ENCODE measurements at regions not wholly inside any gene's neighbourhood (a gene's known extent, or its start where the extent isn't known, plus 50 kb on each side); places are given as distances from the start of the nearest gene placed in this dataset.

- H3K4me1 ChIP-seq (ENCODE audit: control insufficient read depth, extremely low read depth, insufficient read depth, low read length) = no peaks in the 10 kb centered on the region
- no peak overlapping the region for H3K9ac ChIP-seq (ENCODE audit: control insufficient read depth, extremely low read depth, insufficient read depth, low read length)
- no peaks in the 10 kb centered on the region for H3K9me3 ChIP-seq (ENCODE audit: control insufficient read depth, low read depth, low read length)
- no peak overlapping the region for H2AFZ ChIP-seq (ENCODE audit: control insufficient read depth, low read length)
- DNase-seq (ENCODE audit: low read depth, low spot score) (no peak), FAIRE-seq (no peak)
- no peaks in the 10 kb centered on the region for H3K9me1 ChIP-seq (ENCODE audit: control insufficient read depth, extremely low read depth, insufficient read depth, low read length)
- H3K79me2 ChIP-seq (ENCODE audit: control insufficient read depth, insufficient read depth, low read length) = no peaks in the 10 kb centered on the region
- no peak overlapping the region for H3K27ac ChIP-seq (ENCODE audit: control insufficient read depth, insufficient read depth, low read length)
- no peak overlapping the region for H3K4me2 ChIP-seq (ENCODE audit: control insufficient read depth, extremely low read depth, insufficient read depth, low read depth, low read length)
- H3K36me3 ChIP-seq (ENCODE audit: control insufficient read depth in 2 of 2, extremely low read depth in 1 of 2, insufficient read depth in 2 of 2, low read length in 2 of 2) = no peaks in the 10 kb centered on the region
- H3K27me3 ChIP-seq (ENCODE audit: control insufficient read depth, extremely low read depth, insufficient read depth, low read length) = no peaks in the 10 kb centered on the region
- TF ChIP-seq CTCF (optimal IDR thresholded peaks at IDR 0.05 in 1 of 3, IDR thresholded peaks at IDR 0.05 in 1 of 3, conservative IDR thresholded peaks at IDR 0.05 in 1 of 3; ENCODE audit: extremely low read depth in 1 of 3, insufficient read depth in 2 of 3, low read length in 3 of 3) (no peak), EZH2 (IDR thresholded peaks at IDR 0.05; ENCODE audit: low read length) (no peak)
- H3K4me3 ChIP-seq (ENCODE audit: control insufficient read depth in 2 of 3, extremely low read depth in 1 of 3, insufficient read depth in 2 of 3, low read depth in 1 of 3, low read length in 3 of 3) = no peak overlapping the region
- H4K20me1 ChIP-seq (ENCODE audit: control insufficient read depth, extremely low read depth, insufficient read depth, low read length) = no peaks in the 10 kb centered on the region
- dilution Hi-C loops (cut with MboI; ENCODE audit: extremely low pct_ligation_motif_present, low sequenced_read_pairs) = no loop called here
Measured at GRCh38 chr15:29532296-29532695, 262.7 kb upstream of the NSMCE3 start.

- FAIRE-seq = no peak
- dilution Hi-C loops (cut with MboI; ENCODE audit: extremely low pct_ligation_motif_present, low sequenced_read_pairs) = no loop called here
Measured at GRCh38 chr15:29530966-29531365, 261.3 kb upstream of the NSMCE3 start.

More at GRCh38 chr15:29530966-29531365, 261.3 kb upstream of the NSMCE3 start:
- Histone ChIP-seq H3K9ac (ENCODE audit: control insufficient read depth, extremely low read depth, insufficient read depth, low read length) (no peak overlapping the region), H3K79me2 (ENCODE audit: control insufficient read depth, insufficient read depth, low read length) (no peaks in the 10 kb centered on the region), H3K4me2 (ENCODE audit: control insufficient read depth, extremely low read depth, insufficient read depth, low read depth, low read length) (no peak overlapping the region), H4K20me1 (ENCODE audit: control insufficient read depth, extremely low read depth, insufficient read depth, low read length) (no peaks in the 10 kb centered on the region), H3K4me1 (ENCODE audit: control insufficient read depth, extremely low read depth, insufficient read depth, low read length) (no peaks in the 10 kb centered on the region), H3K9me1 (ENCODE audit: control insufficient read depth, extremely low read depth, insufficient read depth, low read length) (no peaks in the 10 kb centered on the region), H3K9me3 (ENCODE audit: control insufficient read depth, low read depth, low read length) (no peaks in the 10 kb centered on the region), H3K4me3 (ENCODE audit: control insufficient read depth in 2 of 3, extremely low read depth in 1 of 3, insufficient read depth in 2 of 3, low read depth in 1 of 3, low read length in 3 of 3) (no peak overlapping the region), H2AFZ (ENCODE audit: control insufficient read depth, low read length) (no peak overlapping the region), H3K27ac (ENCODE audit: control insufficient read depth, insufficient read depth, low read length) (no peak overlapping the region), H3K27me3 (ENCODE audit: control insufficient read depth, extremely low read depth, insufficient read depth, low read length) (no peaks in the 10 kb centered on the region), H3K36me3 (ENCODE audit: control insufficient read depth in 2 of 2, extremely low read depth in 1 of 2, insufficient read depth in 2 of 2, low read length in 2 of 2) (no peaks in the 10 kb centered on the region)
- TF ChIP-seq EZH2 (IDR thresholded peaks at IDR 0.05; ENCODE audit: low read length) (no peak), CTCF (optimal IDR thresholded peaks at IDR 0.05 in 1 of 3, IDR thresholded peaks at IDR 0.05 in 1 of 3, conservative IDR thresholded peaks at IDR 0.05 in 1 of 3; ENCODE audit: extremely low read depth in 1 of 3, insufficient read depth in 2 of 3, low read length in 3 of 3) (no peak)
- no peak for DNase-seq (ENCODE audit: low read depth, low spot score)
